Psoas muscle (tissue), 7 donors: ENCODE measurements at regions not wholly inside any gene's neighbourhood (a gene's known extent, or its start where the extent isn't known, plus 50 kb on each side); places are given as distances from the start of the nearest gene placed in this dataset.

ENCODE experiments used
- ATAC-seq, 4 donors: fragments of 200-7000 bp; cut with Tn5 transposase; one replicate each; pipeline ENCODE4 v1.9.1; 2020; ENCODE audit warnings: moderate library complexity in 3 of 4, mild to moderate bottlenecking in 2 of 4
- DNase-seq, 2 donors: peaks; one replicate each; pipeline ENCODE4 v3.0.0-alpha.2; 2020
- H3K27ac ChIP-seq: fragments of 200-600 bp; one replicate; pipeline ENCODE4 v1.8.0; 2022
- H3K27me3 ChIP-seq, 3 donors: fragments of 200-600 bp in 1 of 3; one replicate each; pipeline versions ENCODE4 v1.6.1 to v1.8.0; 2013 to 2022; ENCODE audit warnings: low read length in 2 of 3, mild to moderate bottlenecking in 2 of 3, moderate library complexity in 1 of 3; ENCODE audit not compliant: insufficient read depth in 3 of 3
- H3K36me3 ChIP-seq, 2 donors: fragments of 200-600 bp in 1 of 2; one replicate each; pipeline versions ENCODE4 v1.6.1 to v1.8.0; 2013 to 2022; ENCODE audit warnings: low read depth in 1 of 2, mild to moderate bottlenecking in 1 of 2, moderate library complexity in 1 of 2; ENCODE audit not compliant: insufficient read depth in 1 of 2
- H3K4me1 ChIP-seq: fragments of 200-600 bp; one replicate; pipeline ENCODE4 v1.8.0; 2022
- H3K4me3 ChIP-seq: fragments of 200-600 bp; one replicate; pipeline ENCODE4 v1.8.0; 2022; ENCODE audit warnings: mild to moderate bottlenecking
- H3K9me3 ChIP-seq: fragments of 200-600 bp; one replicate; pipeline ENCODE4 v1.8.0; 2022
- WGBS, 3 donors: extraction: QIAGEN DNeasy Blood & Tissue Kit; methylation state at CpG; one replicate each; pipeline versions ENCODE4 v1.1.6 to v1.1.7; 2013; 5-methylcytosine and 5-hydroxymethylcytosine counted together
- intact Hi-C, 2 donors: fragments of 100-400 bp; cut with DNase I; formaldehyde crosslinking; loops; one replicate each; pipeline versions ENCODE4 v1.11.0 to v1.14.2; 2022
- TF ChIP-seq, protein P1 (sequence below): fragments of 200-600 bp; IDR thresholded peaks from one replicate; pipeline ENCODE4 v1.8.0; 2022; ENCODE audit warnings: antibody characterized with exemption
- donor health status: healthy with polysubstance abuse.
- donor health status: DM: no; HTN: no; CAD: no; lungs with moderate emphysema.
- donor health status: Bipolar disorder and iron deficiency.
- donor health status: healthy.
- donor health status: DM: yes; HTN: yes; CAD: no.
- donor health status: DM: no; HTN: no; CAD: no.
- donor health status: DM: yes; HTN: yes; CAD: no.

DNA sequence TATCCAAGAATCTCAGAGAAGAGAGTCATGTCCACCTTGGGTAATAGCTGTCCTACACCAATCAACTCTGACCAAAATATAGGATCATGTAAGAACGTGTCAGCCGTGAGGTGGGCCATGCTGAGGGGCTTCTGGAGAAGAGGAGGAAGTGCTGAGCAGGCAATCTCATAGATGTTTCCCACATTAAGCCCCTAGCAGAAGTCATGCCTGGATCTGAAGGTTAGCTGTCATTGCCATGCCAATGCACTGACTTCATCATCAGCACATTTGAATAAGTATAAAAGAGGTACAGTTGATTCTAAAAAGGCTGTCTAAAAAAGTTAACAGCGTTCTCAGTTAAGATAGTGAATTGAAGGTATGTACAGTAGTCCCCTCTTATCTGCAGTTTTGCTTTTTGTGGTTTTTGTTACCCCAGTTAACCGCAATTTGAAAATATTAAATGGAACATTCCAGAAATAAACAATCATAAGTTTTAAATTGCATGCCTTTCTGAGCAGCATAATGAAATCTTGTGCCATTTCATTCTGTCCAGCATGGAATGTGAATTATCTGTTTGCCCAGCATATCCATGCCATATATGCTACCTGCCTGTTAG is 67.2 kb upstream of the TMEM17 start:
- H3K4me3 ChIP-seq, result no peak overlapping the region
- WGBS, 3 donors, result 88 to 91% (median 91%) methylated on average over 4 of the region's 4 CpGs
- H3K9me3 ChIP-seq, result no peaks in the 10 kb centered on the region
- TF ChIP-seq, protein P1, sequence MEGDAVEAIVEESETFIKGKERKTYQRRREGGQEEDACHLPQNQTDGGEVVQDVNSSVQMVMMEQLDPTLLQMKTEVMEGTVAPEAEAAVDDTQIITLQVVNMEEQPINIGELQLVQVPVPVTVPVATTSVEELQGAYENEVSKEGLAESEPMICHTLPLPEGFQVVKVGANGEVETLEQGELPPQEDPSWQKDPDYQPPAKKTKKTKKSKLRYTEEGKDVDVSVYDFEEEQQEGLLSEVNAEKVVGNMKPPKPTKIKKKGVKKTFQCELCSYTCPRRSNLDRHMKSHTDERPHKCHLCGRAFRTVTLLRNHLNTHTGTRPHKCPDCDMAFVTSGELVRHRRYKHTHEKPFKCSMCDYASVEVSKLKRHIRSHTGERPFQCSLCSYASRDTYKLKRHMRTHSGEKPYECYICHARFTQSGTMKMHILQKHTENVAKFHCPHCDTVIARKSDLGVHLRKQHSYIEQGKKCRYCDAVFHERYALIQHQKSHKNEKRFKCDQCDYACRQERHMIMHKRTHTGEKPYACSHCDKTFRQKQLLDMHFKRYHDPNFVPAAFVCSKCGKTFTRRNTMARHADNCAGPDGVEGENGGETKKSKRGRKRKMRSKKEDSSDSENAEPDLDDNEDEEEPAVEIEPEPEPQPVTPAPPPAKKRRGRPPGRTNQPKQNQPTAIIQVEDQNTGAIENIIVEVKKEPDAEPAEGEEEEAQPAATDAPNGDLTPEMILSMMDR, result no peak
- DNase-seq (no peak), ATAC-seq (no peak)
- no peak overlapping the region for H3K27ac ChIP-seq
- no peaks in the 10 kb centered on the region for H3K36me3 ChIP-seq
- peaks cover 0 to 13% (median 7%) of the 10 kb centered on the region in 3 donors for H3K27me3 ChIP-seq
- no peaks in the 10 kb centered on the region for H3K4me1 ChIP-seq
- intact Hi-C loops, result no loop called here

DNA sequence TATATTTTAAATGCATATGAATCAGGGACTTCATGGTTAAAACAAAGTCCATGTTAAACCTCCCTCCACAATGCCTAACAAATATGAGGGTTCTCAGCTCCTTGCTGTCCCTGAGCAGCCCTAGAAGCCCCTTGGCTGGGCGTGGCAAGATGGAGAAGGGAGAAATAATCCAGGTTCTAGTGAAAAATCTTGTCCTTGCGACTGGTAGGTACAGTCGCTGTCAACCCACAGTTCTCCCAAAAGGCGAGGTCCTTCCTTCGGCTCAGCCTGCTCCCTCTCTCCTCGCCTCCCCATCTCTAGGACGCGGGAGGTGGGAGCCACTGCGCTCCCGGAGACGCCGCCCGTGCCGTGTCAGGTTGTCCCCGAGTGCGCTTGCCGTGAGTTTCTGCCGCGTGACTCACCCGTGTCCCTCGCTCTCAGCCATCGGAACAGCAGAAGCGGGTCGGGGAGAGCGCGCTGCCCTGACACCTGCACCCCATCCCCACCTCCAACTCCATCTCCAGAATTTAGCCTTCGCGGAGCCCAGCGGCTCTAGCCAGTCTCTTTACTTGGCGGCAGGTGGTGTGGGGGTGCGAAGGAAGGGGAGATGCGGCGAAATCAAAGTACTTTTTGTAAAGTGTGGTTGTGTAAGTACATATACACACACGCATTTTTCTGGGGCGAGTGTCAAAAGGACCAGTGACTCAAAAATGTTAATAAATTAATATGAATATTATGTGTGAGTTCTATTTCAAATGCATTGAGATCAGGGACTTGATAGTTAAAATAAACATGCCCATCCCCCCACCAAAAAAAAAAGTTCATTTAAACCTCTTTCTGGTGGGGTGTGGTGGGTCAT is 65.1 kb upstream of the TMEM17 start:
- no peaks in the 10 kb centered on the region for H3K36me3 ChIP-seq
- WGBS, 3 donors, result 10 to 13% (median 12%) methylated on average over 35 of the region's 35 CpGs
- H3K27me3 ChIP-seq, result peaks cover 0 to 13% (median 7%) of the 10 kb centered on the region in 3 donors
- no peak for ATAC-seq
- H3K27ac ChIP-seq, result no peak overlapping the region
- H3K4me1 ChIP-seq, result no peaks in the 10 kb centered on the region
- TF ChIP-seq, protein P1, result no peak
- DNase-seq, result peak in 1 of 2 donors; percentile 24
- intact Hi-C loops, result no loop called here
- no peaks in the 10 kb centered on the region for H3K9me3 ChIP-seq
- no peak overlapping the region for H3K4me3 ChIP-seq

DNA sequence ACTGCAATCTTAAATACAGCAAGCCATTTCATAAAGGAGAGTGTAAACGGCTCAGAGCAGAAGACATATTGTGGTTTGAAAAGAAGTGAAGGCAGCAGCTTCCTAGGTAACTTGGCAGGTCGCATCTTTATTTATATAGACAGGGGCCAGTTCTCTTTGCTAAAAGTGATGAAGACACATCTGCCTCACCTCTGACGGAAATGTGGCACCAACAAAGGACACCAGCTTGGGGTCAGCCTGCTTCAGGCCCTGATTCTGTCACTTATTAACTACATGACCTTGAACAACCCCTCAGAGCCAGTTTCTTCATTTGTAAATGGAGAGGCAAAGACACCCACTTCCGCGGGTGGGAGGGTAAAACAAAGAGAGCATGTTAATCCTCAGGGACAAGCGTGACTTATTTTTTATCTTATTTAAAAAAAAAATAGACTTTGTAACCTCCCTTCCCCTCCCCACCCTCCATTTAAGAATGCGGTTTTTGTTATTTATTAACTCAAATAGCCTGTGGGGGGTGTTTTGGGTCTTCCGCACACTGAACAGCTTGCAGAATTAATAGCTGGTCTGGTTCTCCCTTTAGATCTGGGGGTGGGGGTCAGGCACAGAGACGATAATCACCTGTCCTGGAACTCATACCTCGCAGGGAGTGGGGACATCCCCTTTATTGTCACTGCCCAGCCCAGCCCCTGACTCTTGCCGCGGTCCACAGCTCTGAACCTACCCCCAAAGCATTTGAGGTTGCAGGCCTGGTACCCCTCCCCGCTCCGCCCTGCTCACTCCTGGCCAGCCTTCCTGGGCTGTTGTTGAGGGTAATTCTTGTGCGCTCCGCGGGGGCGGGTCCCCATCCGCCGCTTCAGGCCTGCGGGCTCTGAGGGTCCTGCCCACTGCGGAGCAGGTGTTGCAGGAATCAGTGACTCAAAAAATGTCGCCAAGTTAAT is 64.2 kb upstream of the TMEM17 start:
- DNase-seq (no peak), ATAC-seq (no peak)
- Histone ChIP-seq H3K27me3 (peaks cover 0 to 13% (median 7%) of the 10 kb centered on the region in 3 donors), H3K36me3 (no peaks in the 10 kb centered on the region), H3K4me1 (no peaks in the 10 kb centered on the region), H3K4me3 (no peak overlapping the region), H3K27ac (no peak overlapping the region), H3K9me3 (no peaks in the 10 kb centered on the region)
- intact Hi-C loops, result no loop called here
- TF ChIP-seq, protein P1, result no peak
- WGBS, 3 donors, result 59 to 67% (median 64%) methylated on average over 23 of the region's 23 CpGs

DNA sequence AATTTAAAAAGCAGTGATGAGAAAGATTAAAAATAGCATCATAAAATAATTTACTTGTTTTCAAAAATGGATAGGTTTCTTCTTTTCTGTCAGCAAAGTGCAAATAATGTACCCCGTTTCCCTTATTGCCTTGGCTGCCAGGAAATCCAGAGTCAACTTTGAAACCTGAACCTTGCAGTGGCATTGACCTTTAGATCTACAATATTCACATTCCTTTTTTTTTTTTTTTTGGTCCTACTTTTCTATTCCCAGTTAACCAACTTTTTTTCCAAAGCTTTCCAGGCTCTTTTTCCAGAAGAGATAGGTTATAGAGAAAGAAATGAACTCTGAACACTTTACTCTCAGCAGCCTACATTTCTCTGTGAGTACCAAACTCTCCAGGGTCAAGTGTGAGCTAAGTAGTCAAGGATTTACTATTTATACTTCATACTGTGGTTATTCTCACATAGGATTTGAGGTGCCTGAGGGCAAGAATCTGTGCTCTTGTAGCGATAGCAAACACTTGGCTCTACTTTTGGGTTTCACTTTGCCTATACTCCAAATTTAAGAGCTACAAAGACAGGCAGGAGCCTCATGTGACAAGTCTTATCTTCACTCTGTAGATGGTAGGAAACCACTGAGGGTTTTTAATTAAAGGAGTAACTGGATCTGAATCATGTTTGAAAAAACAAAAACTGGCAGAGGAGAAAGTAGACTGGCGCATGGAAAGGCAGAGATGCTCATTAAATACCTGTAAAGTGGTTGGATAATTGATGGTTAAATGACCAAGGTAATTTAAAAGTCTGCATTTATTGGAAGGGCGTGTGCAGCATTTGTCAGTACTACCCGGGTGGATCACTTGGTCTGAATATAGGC is 63.2 kb upstream of the TMEM17 start:
- intact Hi-C loops, result no loop called here
- no peak overlapping the region for H3K4me3 ChIP-seq
- TF ChIP-seq, protein P1, result no peak
- peaks cover 0 to 13% (median 7%) of the 10 kb centered on the region in 3 donors for H3K27me3 ChIP-seq
- no peaks in the 10 kb centered on the region for H3K36me3 ChIP-seq
- no peak overlapping the region for H3K27ac ChIP-seq
- ATAC-seq, result no peak
- WGBS, 3 donors, result 76 to 84% (median 83%) methylated on average over 5 of the region's 5 CpGs
- no peaks in the 10 kb centered on the region for H3K9me3 ChIP-seq
- no peaks in the 10 kb centered on the region for H3K4me1 ChIP-seq
- DNase-seq, result no peak
